HepG2 (cell line): ENCODE measurements at regions not wholly inside any gene's neighbourhood (a gene's known extent, or its start where the extent isn't known, plus 50 kb on each side); places are given as distances from the start of the nearest gene placed in this dataset.

ENCODE experiments used
- ATAC-seq: fragments of 200-7000 bp; cut with Tn5 transposase; 3 replicates; pipeline ENCODE4 v1.9.1; 2020; ENCODE audit warnings: mild to moderate bottlenecking, moderate library complexity
- BruUV-seq: library from RNA; stranded (reverse); fragments of 400-500 nt; replicated peaks from 2 replicates; lab custom pipeline; 2021; lab: Mats Ljungman, UMichigan
- CTCF ChIA-PET: fragments of 300-600 bp; formaldehyde crosslinking; extraction: SDS; loops from one replicate; lab custom pipeline; 2021; ENCODE audit warnings: low total read pairs, inconsistent platforms, low intra/inter-chr PET ratio; lab: Yijun Ruan, JAX
- POLR2A ChIA-PET: fragments of 350-600 bp; sonication (Branson Sonifier 250); formaldehyde crosslinking; loops from one replicate; lab custom pipeline; 2020; ENCODE audit warnings: antibody characterized with exemption, inconsistent platforms; lab: Yijun Ruan, JAX
- DNase-seq: peaks from one replicate; pipeline ENCODE4 v3.0.0-alpha.2; 2015; ENCODE audit warnings: low spot score
- FAIRE-seq: peaks from 3 replicates; lab custom pipeline; 2011; peaks lifted over from hg19 to GRCh38; lab: Jason Lieb, UNC
- H2AFZ ChIP-seq: one replicate; pipeline ENCODE4 v1.6.1; 2011; ENCODE audit warnings: low read length, inconsistent platforms
- H3K27ac ChIP-seq: fragments of 300-600 bp; 3 replicates; pipeline ENCODE4 v1.8.0; 2011; ENCODE audit warnings: mixed run types, mild to moderate bottlenecking, mixed read lengths, low read length, inconsistent platforms; ENCODE audit not compliant: insufficient read depth; ENCODE audit errors: extremely low read length
- H3K27me3 ChIP-seq, 2 experiments: fragments of 200-600 bp in 1 of 2; 2 replicates in 1 of 2; 3 replicates in 1 of 2; pipeline versions ENCODE4 v1.6.0 to v1.8.0; 2011; ENCODE audit warnings: low read length in 2 of 2, mild to moderate bottlenecking in 2 of 2, moderate library complexity in 2 of 2, inconsistent platforms in 1 of 2; ENCODE audit not compliant: insufficient read depth in 2 of 2, control insufficient read depth in 1 of 2
- H3K36me3 ChIP-seq, 2 experiments: fragments of 200-600 bp in 1 of 2; replicated peaks in 1 of 2; 2 replicates in 1 of 2; 3 replicates in 1 of 2; pipeline versions ENCODE4 v1.5.1 to v1.8.0; 2011; ENCODE audit warnings: low read length in 2 of 2, inconsistent platforms in 1 of 2; ENCODE audit not compliant: insufficient read depth in 2 of 2, control insufficient read depth in 1 of 2
- H3K4me1 ChIP-seq: 2 replicates; pipeline ENCODE4 v1.5.1; 2012; ENCODE audit warnings: low read length, inconsistent platforms; ENCODE audit not compliant: insufficient read depth
- H3K4me2 ChIP-seq: 2 replicates; pipeline ENCODE4 v1.6.0; 2011; ENCODE audit warnings: low read depth, low read length, inconsistent platforms
- H3K4me3 ChIP-seq, 3 experiments: fragments of 200-600 bp in 1 of 3; sonication (generic), shearing (Covaris generic) in 1 of 3; replicated peaks in 1 of 3; 2 replicates each; pipeline ENCODE4 v1.5.1; 2011 to 2016; ENCODE audit warnings: low read length in 3 of 3, inconsistent platforms in 2 of 3, low read depth in 2 of 3, mild to moderate bottlenecking in 2 of 3, control low read depth in 1 of 3, mixed read lengths in 1 of 3; ENCODE audit not compliant: insufficient read depth in 1 of 3
- H3K79me2 ChIP-seq: one replicate; pipeline ENCODE4 v1.6.1; 2011; ENCODE audit warnings: low read length, inconsistent platforms; ENCODE audit not compliant: insufficient read depth
- H3K9ac ChIP-seq: 2 replicates; pipeline ENCODE4 v1.6.0; 2011; ENCODE audit warnings: mild to moderate bottlenecking, low read depth, low read length, inconsistent platforms; ENCODE audit not compliant: insufficient read depth
- H3K9me3 ChIP-seq: 2 replicates; pipeline ENCODE4 v1.5.1; 2012; ENCODE audit warnings: mild to moderate bottlenecking, low read length
- H4K20me1 ChIP-seq: 2 replicates; pipeline ENCODE4 v1.6.0; 2011; ENCODE audit warnings: inconsistent platforms, mild to moderate bottlenecking, low read length, moderate library complexity; ENCODE audit not compliant: insufficient read depth
- FOSL2 ChIP-seq: sonication (generic); formaldehyde crosslinking; IDR thresholded peaks from 2 replicates; pipeline ENCODE4 v1.4.0; 2020; ENCODE audit warnings: missing genetic modification reagents
- KDM4B ChIP-seq: sonication (generic); formaldehyde crosslinking; IDR thresholded peaks from 2 replicates; pipeline ENCODE4 v1.4.0; 2020; ENCODE audit warnings: missing genetic modification reagents
- PBX3 ChIP-seq: sonication (generic); formaldehyde crosslinking; IDR thresholded peaks from 2 replicates; pipeline ENCODE4 v1.8.1; 2023; ENCODE audit warnings: missing genetic modification reagents, inconsistent platforms, borderline replicate concordance
- TBX2 ChIP-seq: sonication (generic); formaldehyde crosslinking; IDR thresholded peaks from 2 replicates; pipeline ENCODE4 v1.5.0; 2020; ENCODE audit warnings: missing genetic modification reagents, mild to moderate bottlenecking, borderline replicate concordance
- ZBTB1 ChIP-seq: sonication (generic); formaldehyde crosslinking; IDR thresholded peaks from 2 replicates; pipeline ENCODE4 v1.4.0; 2020; ENCODE audit warnings: missing genetic modification reagents, borderline replicate concordance
- ZNF569 ChIP-seq: sonication (generic); formaldehyde crosslinking; IDR thresholded peaks from 2 replicates; pipeline ENCODE4 v1.5.0; 2020; ENCODE audit warnings: mild to moderate bottlenecking, missing genetic modification reagents, moderate library complexity, borderline replicate concordance
- ZNF572 ChIP-seq: sonication (generic); formaldehyde crosslinking; IDR thresholded peaks from 2 replicates; pipeline ENCODE4 v1.5.1; 2020; ENCODE audit warnings: mild to moderate bottlenecking, missing genetic modification reagents
- ZNF816 ChIP-seq: sonication (generic); formaldehyde crosslinking; IDR thresholded peaks from 2 replicates; pipeline ENCODE4 v1.8.0; 2022; ENCODE audit warnings: missing genetic modification reagents, mild to moderate bottlenecking, borderline replicate concordance
- WGBS: methylation state at CpG from one replicate; pipeline ENCODE4 v1.1.6; 2017; ENCODE audit warnings: low lambda C conversion rate; 5-methylcytosine and 5-hydroxymethylcytosine counted together
- in situ Hi-C: cut with HindIII; loops from 2 replicates; pipeline ENCODE4 v1.10.0; 2017; ENCODE audit warnings: low pct_unique_long_range_greater_than_20kb; ENCODE audit not compliant: extremely low pct_ligation_motif_present
- intact Hi-C: fragments of 100-400 bp; cut with micrococcal nuclease; formaldehyde crosslinking; loops from one replicate; pipeline ENCODE4 v1.10.0; 2022; ENCODE audit not compliant: unreplicated experiment
- TF ChIP-seq, protein P1 (sequence below): sonication (generic); formaldehyde crosslinking; IDR thresholded peaks from 2 replicates; pipeline ENCODE4 v1.4.0; 2020; ENCODE audit warnings: mild to moderate bottlenecking, missing genetic modification reagents, borderline replicate concordance
- TF ChIP-seq, protein P2 (sequence below): sonication (generic); formaldehyde crosslinking; IDR thresholded peaks from 2 replicates; pipeline ENCODE4 v1.4.0; 2020; ENCODE audit warnings: missing genetic modification reagents, mild to moderate bottlenecking, borderline replicate concordance
- TF ChIP-seq, protein P3 (sequence below): sonication (generic); formaldehyde crosslinking; IDR thresholded peaks from 2 replicates; pipeline ENCODE4 v1.4.0; 2020; ENCODE audit warnings: missing genetic modification reagents
- TF ChIP-seq, protein P4 (sequence below): sonication (generic); formaldehyde crosslinking; IDR thresholded peaks from 2 replicates; pipeline ENCODE4 v1.5.1; 2020; ENCODE audit warnings: mild to moderate bottlenecking, missing genetic modification reagents, moderate library complexity

- no TSS peak for BruUV-seq
- TF ChIP-seq, protein P1, sequence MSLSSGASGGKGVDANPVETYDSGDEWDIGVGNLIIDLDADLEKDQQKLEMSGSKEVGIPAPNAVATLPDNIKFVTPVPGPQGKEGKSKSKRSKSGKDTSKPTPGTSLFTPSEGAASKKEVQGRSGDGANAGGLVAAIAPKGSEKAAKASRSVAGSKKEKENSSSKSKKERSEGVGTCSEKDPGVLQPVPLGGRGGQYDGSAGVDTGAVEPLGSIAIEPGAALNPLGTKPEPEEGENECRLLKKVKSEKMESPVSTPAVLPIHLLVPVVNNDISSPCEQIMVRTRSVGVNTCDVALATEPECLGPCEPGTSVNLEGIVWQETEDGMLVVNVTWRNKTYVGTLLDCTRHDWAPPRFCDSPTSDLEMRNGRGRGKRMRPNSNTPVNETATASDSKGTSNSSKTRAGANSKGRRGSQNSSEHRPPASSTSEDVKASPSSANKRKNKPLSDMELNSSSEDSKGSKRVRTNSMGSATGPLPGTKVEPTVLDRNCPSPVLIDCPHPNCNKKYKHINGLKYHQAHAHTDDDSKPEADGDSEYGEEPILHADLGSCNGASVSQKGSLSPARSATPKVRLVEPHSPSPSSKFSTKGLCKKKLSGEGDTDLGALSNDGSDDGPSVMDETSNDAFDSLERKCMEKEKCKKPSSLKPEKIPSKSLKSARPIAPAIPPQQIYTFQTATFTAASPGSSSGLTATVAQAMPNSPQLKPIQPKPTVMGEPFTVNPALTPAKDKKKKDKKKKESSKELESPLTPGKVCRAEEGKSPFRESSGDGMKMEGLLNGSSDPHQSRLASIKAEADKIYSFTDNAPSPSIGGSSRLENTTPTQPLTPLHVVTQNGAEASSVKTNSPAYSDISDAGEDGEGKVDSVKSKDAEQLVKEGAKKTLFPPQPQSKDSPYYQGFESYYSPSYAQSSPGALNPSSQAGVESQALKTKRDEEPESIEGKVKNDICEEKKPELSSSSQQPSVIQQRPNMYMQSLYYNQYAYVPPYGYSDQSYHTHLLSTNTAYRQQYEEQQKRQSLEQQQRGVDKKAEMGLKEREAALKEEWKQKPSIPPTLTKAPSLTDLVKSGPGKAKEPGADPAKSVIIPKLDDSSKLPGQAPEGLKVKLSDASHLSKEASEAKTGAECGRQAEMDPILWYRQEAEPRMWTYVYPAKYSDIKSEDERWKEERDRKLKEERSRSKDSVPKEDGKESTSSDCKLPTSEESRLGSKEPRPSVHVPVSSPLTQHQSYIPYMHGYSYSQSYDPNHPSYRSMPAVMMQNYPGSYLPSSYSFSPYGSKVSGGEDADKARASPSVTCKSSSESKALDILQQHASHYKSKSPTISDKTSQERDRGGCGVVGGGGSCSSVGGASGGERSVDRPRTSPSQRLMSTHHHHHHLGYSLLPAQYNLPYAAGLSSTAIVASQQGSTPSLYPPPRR (CRISPR knock-in tag): no peak
- TF ChIP-seq PBX3 (CRISPR knock-in tag) (no peak), KDM4B (CRISPR knock-in tag) (no peak), ZNF816 (CRISPR knock-in tag) (no peak), ZNF572 (CRISPR knock-in tag) (no peak), TBX2 (CRISPR knock-in tag) (no peak), FOSL2 (CRISPR knock-in tag) (no peak), ZBTB1 (no peak), ZNF569 (CRISPR knock-in tag) (no peak)
- TF ChIP-seq, protein P2, sequence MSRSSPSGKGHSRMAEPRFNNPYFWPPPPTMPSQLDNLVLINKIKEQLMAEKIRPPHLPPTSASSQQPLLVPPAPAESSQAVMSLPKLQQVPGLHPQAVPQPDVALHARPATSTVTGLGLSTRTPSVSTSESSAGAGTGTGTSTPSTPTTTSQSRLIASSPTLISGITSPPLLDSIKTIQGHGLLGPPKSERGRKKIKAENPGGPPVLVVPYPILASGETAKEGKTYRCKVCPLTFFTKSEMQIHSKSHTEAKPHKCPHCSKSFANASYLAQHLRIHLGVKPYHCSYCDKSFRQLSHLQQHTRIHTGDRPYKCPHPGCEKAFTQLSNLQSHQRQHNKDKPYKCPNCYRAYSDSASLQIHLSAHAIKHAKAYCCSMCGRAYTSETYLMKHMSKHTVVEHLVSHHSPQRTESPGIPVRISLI (CRISPR knock-in tag): no peak
- TF ChIP-seq, protein P3, sequence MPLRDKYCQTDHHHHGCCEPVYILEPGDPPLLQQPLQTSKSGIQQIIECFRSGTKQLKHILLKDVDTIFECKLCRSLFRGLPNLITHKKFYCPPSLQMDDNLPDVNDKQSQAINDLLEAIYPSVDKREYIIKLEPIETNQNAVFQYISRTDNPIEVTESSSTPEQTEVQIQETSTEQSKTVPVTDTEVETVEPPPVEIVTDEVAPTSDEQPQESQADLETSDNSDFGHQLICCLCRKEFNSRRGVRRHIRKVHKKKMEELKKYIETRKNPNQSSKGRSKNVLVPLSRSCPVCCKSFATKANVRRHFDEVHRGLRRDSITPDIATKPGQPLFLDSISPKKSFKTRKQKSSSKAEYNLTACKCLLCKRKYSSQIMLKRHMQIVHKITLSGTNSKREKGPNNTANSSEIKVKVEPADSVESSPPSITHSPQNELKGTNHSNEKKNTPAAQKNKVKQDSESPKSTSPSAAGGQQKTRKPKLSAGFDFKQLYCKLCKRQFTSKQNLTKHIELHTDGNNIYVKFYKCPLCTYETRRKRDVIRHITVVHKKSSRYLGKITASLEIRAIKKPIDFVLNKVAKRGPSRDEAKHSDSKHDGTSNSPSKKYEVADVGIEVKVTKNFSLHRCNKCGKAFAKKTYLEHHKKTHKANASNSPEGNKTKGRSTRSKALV (CRISPR knock-in tag): no peak
- TF ChIP-seq, protein P4, sequence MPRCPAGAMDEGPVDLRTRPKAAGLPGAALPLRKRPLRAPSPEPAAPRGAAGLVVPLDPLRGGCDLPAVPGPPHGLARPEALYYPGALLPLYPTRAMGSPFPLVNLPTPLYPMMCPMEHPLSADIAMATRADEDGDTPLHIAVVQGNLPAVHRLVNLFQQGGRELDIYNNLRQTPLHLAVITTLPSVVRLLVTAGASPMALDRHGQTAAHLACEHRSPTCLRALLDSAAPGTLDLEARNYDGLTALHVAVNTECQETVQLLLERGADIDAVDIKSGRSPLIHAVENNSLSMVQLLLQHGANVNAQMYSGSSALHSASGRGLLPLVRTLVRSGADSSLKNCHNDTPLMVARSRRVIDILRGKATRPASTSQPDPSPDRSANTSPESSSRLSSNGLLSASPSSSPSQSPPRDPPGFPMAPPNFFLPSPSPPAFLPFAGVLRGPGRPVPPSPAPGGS (CRISPR knock-in tag): no peak
- intact Hi-C loops (no loop called here), in situ Hi-C loops (no loop called here)
- H2AFZ ChIP-seq: no peak overlapping the region
- H3K9me3 ChIP-seq: no peaks in the 10 kb centered on the region
- H3K4me1 ChIP-seq: no peaks in the 10 kb centered on the region
- DNase-seq (no peak), FAIRE-seq (no peak), ATAC-seq (no peak)
- H3K79me2 ChIP-seq: no peaks in the 10 kb centered on the region
- no peaks in the 10 kb centered on the region for H3K36me3 ChIP-seq
- CTCF ChIA-PET: no interaction called here
- H4K20me1 ChIP-seq: no peaks in the 10 kb centered on the region
- POLR2A ChIA-PET: no interaction called here
- no peak overlapping the region for H3K4me3 ChIP-seq
- H3K27me3 ChIP-seq: no peaks in the 10 kb centered on the region; a peak in 1 of 5 replicates
- H3K27ac ChIP-seq: no peak overlapping the region
- no peak overlapping the region for H3K4me2 ChIP-seq
- 49% methylated on average over 6 of the region's 20 CpGs for WGBS
- no peak overlapping the region for H3K9ac ChIP-seq
These were observed 147.2 kb upstream of the ADO start for GRCh38 chr10:62657244-62657835.
